Effector memory CD8-positive, alpha-beta T cell (primary cell): ENCODE measurements at regions not wholly inside any gene's neighbourhood (a gene's known extent, or its start where the extent isn't known, plus 50 kb on each side); places are given as distances from the start of the nearest gene placed in this dataset.

ENCODE experiments used
- ATAC-seq: fragments of 150-1000 bp; cut with Tn5 transposase; replicated peaks from 2 replicates; pipeline ENCODE4 v1.10.0; 2021; ENCODE audit warnings: mild to moderate bottlenecking, moderate library complexity
- DNase-seq, 3 experiments: peaks; one replicate each; pipeline ENCODE4 v3.0.0; 2021
- H3K27ac Mint-ChIP-seq, 2 donors: one replicate each; pipeline ENCODE4 v1.8.0; 2022; ENCODE audit warnings: mild to moderate bottlenecking in 2 of 2, mixed read lengths in 2 of 2, moderate library complexity in 2 of 2
- H3K27me3 Mint-ChIP-seq, 2 donors: one replicate each; pipeline ENCODE4 v1.8.0; 2022; ENCODE audit warnings: mixed read lengths in 2 of 2
- H3K36me3 Mint-ChIP-seq: one replicate; pipeline ENCODE4 v1.8.0; 2022; ENCODE audit warnings: mild to moderate bottlenecking, moderate library complexity, mixed read lengths; ENCODE audit not compliant: insufficient read depth
- H3K4me1 Mint-ChIP-seq, 2 donors: one replicate each; pipeline ENCODE4 v1.8.0; 2022; ENCODE audit warnings: low read depth in 2 of 2, mixed read lengths in 2 of 2
- H3K4me3 Mint-ChIP-seq, 2 donors: one replicate each; pipeline ENCODE4 v1.8.0; 2022; ENCODE audit warnings: mild to moderate bottlenecking in 2 of 2, mixed read lengths in 2 of 2, moderate library complexity in 2 of 2
- H3K9me3 Mint-ChIP-seq, 2 donors: one replicate each; pipeline ENCODE4 v1.8.0; 2022; ENCODE audit warnings: mixed read lengths in 2 of 2

DNA sequence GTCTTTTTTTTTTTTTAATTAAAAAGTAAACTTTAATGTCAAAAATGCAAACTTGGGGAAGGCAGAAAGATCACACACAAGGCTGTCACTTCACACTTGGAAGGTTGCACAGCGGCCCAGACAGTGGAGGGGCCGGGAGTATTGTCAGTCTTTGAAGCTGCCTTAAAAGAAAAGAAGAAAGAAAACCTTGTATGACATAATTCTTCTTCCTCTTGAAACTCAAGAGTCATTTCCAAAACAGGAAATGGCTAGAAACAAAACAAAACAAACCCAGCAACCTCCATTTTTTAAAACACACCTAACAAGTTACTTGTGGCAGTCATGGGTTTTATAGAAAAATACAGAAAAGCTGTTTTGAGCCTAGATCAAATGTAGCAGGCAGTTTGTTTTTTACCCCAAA, 68.1 kb upstream of the MAGI1 start:
- no peak for DNase-seq
- Mint-ChIP-seq H3K27ac (no peak overlapping the region), H3K4me1 (no peaks in the 10 kb centered on the region), H3K9me3 (no peaks in the 10 kb centered on the region), H3K36me3 (no peaks in the 10 kb centered on the region), H3K27me3 (peaks cover 24 to 25% of the 10 kb centered on the region in 2 donors), H3K4me3 (no peak overlapping the region)
- no peak for ATAC-seq

DNA sequence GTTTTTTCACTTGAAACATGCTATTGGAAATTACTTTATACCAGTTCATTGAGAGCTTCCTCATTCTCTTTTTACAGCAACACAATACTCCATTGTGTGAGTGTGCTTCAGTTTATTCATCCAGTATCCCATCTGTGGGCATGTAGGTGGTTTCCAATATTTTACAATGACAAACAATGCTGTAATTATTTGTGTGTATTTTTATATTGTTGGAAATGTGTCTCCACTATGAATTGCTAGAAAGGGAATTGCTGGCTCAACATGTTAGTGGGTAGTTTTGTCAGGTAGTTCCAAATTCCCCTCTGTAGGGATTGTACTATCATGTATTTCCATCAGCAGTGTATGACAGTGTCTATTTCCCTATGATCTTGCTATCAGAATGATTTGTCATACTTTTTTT, 65.8 kb upstream of the MAGI1 start:
- Mint-ChIP-seq H3K4me3 (no peak overlapping the region), H3K27me3 (peaks cover 9 to 11% of the 10 kb centered on the region in 2 donors), H3K9me3 (no peaks in the 10 kb centered on the region), H3K4me1 (no peaks in the 10 kb centered on the region), H3K27ac (no peak overlapping the region), H3K36me3 (no peaks in the 10 kb centered on the region)
- DNase-seq (no peak), ATAC-seq (no peak)

DNA sequence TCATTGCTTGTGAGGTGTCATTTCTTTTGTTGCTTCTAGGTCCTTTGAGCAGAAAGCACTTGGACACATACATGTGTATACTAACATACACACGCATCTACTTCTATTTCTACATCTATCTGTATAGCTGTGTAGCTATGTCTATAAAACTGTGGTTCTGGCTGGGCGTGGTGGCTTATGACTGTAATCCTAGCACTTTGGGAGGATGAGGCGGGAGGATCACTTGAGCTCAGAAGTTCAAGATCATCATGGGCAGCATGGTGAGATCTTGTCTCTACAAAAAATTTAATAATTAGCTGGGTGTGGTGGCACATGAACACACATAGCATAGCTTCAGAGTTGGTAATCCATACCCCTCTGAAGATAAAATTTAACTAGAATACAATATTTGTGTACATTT, 65.0 kb upstream of the MAGI1 start:
- H3K9me3 Mint-ChIP-seq = no peaks in the 10 kb centered on the region
- no peak for DNase-seq
- ATAC-seq = no peak
- no peaks in the 10 kb centered on the region for H3K4me1 Mint-ChIP-seq
- H3K36me3 Mint-ChIP-seq = no peaks in the 10 kb centered on the region
- H3K27me3 Mint-ChIP-seq = peaks cover 5 to 6% of the 10 kb centered on the region in 2 donors
- no peak overlapping the region for H3K27ac Mint-ChIP-seq
- H3K4me3 Mint-ChIP-seq = no peak overlapping the region

DNA sequence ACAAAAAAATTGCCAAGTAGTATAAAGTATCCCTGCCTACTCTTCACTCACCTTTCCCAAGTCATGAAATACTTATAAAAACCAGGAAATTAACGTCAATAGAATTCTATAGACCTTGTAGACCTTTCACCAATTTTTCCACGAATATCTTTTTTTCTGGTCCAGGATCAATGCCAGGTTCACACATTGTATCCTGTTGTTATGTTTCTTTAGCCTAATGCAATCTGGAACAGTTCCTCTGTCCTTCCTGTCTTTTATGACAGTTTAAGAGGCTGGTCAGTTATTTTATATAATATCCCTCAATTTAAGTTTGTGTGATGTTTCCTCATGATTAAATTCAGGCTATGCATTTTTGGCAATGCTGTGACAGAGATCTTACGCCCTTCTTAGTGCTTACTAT, 63.2 kb upstream of the MAGI1 start:
- Mint-ChIP-seq H3K4me3 (no peak overlapping the region), H3K27me3 (peaks cover 0 to 5% of the 10 kb centered on the region in 2 donors), H3K4me1 (no peaks in the 10 kb centered on the region), H3K27ac (no peak overlapping the region), H3K36me3 (no peaks in the 10 kb centered on the region), H3K9me3 (no peaks in the 10 kb centered on the region)
- DNase-seq (no peak), ATAC-seq (no peak)

DNA sequence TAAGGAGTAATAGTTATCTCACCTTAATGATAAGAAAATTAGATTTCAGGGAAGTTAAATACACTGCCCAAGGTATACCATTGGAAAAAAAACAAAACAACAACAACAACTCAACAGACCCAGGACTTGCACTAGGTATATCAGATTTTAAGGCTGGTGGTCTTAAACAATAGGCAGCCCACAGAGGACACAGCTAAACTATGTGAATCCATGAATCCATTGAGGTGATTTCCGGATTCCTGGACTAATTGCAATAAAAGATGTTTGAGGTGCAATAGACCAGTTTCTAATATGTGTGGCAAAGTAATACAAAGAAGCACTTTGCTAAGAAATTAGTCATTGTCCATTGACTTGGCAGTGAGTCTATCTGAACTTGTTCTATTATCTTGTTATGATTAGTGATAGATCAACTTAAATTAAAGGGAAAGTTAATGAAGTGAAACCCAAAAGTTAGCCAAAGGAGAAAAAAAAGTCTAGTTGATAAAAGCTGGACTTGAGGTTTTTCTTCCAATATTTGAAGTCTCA, 60.9 kb upstream of the MAGI1 start:
- no peaks in the 10 kb centered on the region for H3K36me3 Mint-ChIP-seq
- no peak overlapping the region for H3K4me3 Mint-ChIP-seq
- no peaks in the 10 kb centered on the region for H3K9me3 Mint-ChIP-seq
- ATAC-seq (no peak), DNase-seq (no peak)
- H3K27me3 Mint-ChIP-seq = peaks cover 0 to 16% of the 10 kb centered on the region in 2 donors
- no peak overlapping the region for H3K27ac Mint-ChIP-seq
- H3K4me1 Mint-ChIP-seq = no peaks in the 10 kb centered on the region

DNA sequence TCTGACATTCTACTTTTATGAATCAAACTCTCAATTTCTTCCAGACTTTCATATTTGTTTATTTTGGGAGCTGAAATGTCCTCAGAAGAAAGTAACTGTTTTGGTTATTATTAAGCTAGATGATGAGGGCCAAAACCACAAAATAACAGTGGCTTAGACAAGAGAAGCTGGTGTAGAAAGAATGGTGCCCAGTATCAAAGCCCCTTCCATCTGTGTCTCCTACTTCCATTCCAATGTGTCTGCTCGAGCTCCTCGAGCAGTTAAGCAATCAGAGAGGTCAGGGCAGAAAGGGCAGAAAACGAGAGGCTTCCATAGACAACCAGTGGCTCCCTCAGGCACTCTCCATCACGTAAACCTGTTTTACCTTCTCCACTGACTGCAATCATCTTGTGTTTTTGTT, 59.7 kb upstream of the MAGI1 start:
- no peaks in the 10 kb centered on the region for H3K4me1 Mint-ChIP-seq
- H3K4me3 Mint-ChIP-seq = no peak overlapping the region
- H3K27me3 Mint-ChIP-seq = peaks cover 0 to 16% of the 10 kb centered on the region in 2 donors
- DNase-seq (no peak), ATAC-seq (no peak)
- H3K36me3 Mint-ChIP-seq = no peaks in the 10 kb centered on the region
- no peaks in the 10 kb centered on the region for H3K9me3 Mint-ChIP-seq
- no peak overlapping the region for H3K27ac Mint-ChIP-seq

DNA sequence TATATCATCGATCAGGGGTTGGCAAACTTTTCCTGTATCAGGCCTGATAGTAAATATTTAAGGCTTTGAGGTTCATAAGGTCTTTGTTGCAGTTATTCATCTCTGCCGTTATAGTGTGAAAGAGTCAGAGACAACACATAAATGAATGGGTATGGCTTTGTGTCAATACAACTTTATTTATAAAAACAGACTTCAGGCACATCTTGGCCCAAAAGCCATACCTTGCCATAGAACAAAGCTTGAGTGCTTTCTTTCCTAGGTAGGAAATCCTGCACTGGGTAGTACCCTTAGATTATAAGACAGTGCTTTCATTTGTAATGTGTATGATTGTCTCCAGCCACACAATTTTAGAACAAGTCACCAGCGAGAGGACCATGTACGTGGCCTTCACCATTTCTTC, 58.9 kb upstream of the MAGI1 start:
- Mint-ChIP-seq H3K36me3 (no peaks in the 10 kb centered on the region), H3K27ac (no peak overlapping the region), H3K27me3 (peaks cover 0 to 16% of the 10 kb centered on the region in 2 donors), H3K9me3 (no peaks in the 10 kb centered on the region), H3K4me1 (no peaks in the 10 kb centered on the region), H3K4me3 (no peak overlapping the region)
- DNase-seq (no peak), ATAC-seq (no peak)

DNA sequence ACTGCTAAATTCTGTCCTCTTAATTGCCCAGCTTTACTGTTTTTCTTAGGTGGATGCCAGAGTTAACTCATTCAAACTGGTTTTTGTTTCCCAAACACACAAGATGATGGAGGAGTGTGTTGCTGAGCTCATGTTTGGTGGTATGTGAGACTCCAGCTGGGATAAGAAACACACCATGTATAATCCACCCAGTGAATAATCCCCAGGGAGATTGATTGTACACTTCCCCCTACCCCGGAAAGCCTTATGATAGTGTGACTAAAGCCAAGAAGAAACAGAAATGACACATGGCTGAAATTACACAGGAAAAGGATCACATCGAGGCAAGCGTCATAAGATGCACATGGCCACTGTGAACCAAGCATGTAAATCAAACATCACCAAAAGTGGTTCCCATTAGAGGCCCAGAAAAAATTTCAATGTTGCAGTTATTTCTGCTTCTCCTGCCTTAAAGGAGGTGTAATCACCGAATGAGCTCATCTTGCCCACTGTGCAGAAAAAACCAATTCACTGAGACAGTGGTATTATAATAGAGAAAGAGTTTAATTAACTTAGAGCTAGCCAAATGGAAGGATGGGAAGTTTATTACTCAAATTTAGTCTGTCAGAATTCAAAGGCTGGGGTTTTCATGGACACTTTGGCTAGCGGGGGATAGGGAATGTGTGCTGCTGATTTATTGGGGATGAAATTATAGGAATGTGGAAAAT, 56.7 kb upstream of the MAGI1 start:
- DNase-seq (no peak), ATAC-seq (no peak)
- Mint-ChIP-seq H3K4me3 (no peak overlapping the region), H3K36me3 (no peaks in the 10 kb centered on the region), H3K27me3 (peaks cover 0 to 11% of the 10 kb centered on the region in 2 donors), H3K27ac (no peak overlapping the region), H3K4me1 (no peaks in the 10 kb centered on the region), H3K9me3 (no peaks in the 10 kb centered on the region)

DNA sequence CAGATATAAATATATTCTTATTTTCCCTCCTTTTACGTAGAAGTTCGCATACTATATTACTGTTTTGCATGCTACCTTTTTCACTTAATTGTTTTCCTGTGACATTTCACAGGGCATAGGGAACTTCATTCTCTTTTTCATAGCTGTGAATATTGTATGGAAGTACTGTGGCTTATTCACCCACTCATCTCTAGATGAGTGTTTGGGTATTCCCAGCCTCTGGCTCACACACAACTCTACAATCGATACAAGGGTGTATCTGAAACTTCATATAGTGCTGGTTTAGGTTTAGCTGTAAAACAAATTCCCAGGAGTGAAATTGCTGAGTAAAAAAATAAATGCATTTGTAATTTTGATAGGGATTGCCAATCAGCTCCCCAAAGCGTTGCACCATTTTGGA, 55.3 kb upstream of the MAGI1 start:
- Mint-ChIP-seq H3K4me3 (no peak overlapping the region), H3K4me1 (no peaks in the 10 kb centered on the region), H3K36me3 (no peaks in the 10 kb centered on the region), H3K27me3 (peaks cover 0 to 19% of the 10 kb centered on the region in 2 donors), H3K9me3 (no peaks in the 10 kb centered on the region), H3K27ac (no peak overlapping the region)
- ATAC-seq = no peak
- no peak for DNase-seq

DNA sequence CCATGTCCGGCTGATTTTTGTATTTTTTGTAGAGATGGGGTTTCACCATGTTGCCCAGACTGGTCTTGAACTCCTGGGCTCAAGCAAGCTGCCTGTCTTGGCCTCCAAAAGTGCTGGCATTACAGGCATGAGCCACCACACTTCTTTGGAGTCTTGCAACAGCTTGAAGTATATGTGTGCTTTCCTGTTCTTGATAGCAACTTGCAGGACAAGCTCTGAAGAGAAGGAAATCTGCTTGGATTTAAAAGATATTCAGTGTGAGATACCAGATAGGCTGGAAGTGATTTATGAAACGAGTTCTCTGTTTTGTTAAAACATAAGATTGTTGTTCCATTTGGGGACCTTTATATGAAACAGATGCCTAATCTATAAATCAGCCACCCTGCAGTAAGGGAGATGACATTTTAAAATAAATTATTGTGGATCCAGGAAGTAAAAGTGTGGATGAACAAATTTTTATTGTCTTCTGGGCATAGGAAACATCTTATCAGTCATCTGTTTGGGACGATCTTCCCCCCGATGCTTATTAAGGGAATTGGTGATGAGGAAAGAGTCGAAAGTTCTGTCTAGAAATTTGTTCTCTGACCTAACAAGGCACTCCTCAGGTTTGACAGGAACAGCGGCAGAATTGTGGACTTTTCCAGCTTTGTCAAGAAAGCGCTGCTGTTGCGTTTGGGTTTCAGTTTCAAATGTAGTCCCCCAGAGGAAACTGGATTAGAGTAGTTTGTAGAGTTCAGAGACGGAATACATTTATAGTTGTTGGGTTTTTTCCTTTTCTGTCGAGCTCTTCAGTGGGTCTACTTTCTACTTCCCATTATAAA, 53.7 kb upstream of the MAGI1 start:
- no peaks in the 10 kb centered on the region for H3K4me1 Mint-ChIP-seq
- no peak overlapping the region for H3K27ac Mint-ChIP-seq
- DNase-seq (no peak), ATAC-seq (no peak)
- H3K9me3 Mint-ChIP-seq = no peaks in the 10 kb centered on the region
- peaks cover 0 to 19% of the 10 kb centered on the region in 2 donors for H3K27me3 Mint-ChIP-seq
- no peaks in the 10 kb centered on the region for H3K36me3 Mint-ChIP-seq
- no peak overlapping the region for H3K4me3 Mint-ChIP-seq
